DND-41 (cell line): ENCODE measurements at regions not wholly inside any gene's neighbourhood (a gene's known extent, or its start where the extent isn't known, plus 50 kb on each side); places are given as distances from the start of the nearest gene placed in this dataset.

Source experiments
- ATAC-seq: fragments of 200-7000 bp; cut with Tn5 transposase; 3 replicates; pipeline ENCODE4 v1.9.1; 2021; ENCODE audit warnings: low read depth; ENCODE audit not compliant: insufficient read depth
- DNase-seq: peaks from one replicate; pipeline ENCODE4 v3.0.0-alpha.2; 2020
- H2AFZ ChIP-seq: 2 replicates; pipeline ENCODE4 v1.6.0; 2012; ENCODE audit warnings: low read depth, low read length
- H3K27ac ChIP-seq: 2 replicates; pipeline ENCODE4 v1.5.1; 2012; ENCODE audit warnings: low read length, inconsistent platforms
- H3K27me3 ChIP-seq: fragments of 200-600 bp; sonication (generic); 2 replicates; pipeline ENCODE4 v1.6.0; 2012; ENCODE audit warnings: low read length, mild to moderate bottlenecking, inconsistent platforms; ENCODE audit not compliant: insufficient read depth, poor library complexity
- H3K36me3 ChIP-seq: 2 replicates; pipeline ENCODE4 v1.5.1; 2012; ENCODE audit warnings: low read length, inconsistent platforms; ENCODE audit not compliant: insufficient read depth
- H3K4me1 ChIP-seq: 2 replicates; pipeline ENCODE4 v1.5.1; 2012; ENCODE audit warnings: mild to moderate bottlenecking, low read length; ENCODE audit not compliant: insufficient read depth
- H3K4me2 ChIP-seq: 2 replicates; pipeline ENCODE4 v1.6.0; 2012; ENCODE audit warnings: mild to moderate bottlenecking, moderate library complexity, low read length, inconsistent platforms; ENCODE audit not compliant: insufficient read depth
- H3K4me3 ChIP-seq, 2 experiments: fragments of 200-600 bp in 1 of 2; shearing (Covaris generic) in 1 of 2; 2 replicates each; pipeline ENCODE4 v1.5.1; 2012 to 2016; ENCODE audit warnings: inconsistent platforms in 2 of 2, low read length in 2 of 2, mild to moderate bottlenecking in 2 of 2, low read depth in 1 of 2, moderate library complexity in 1 of 2
- H3K79me2 ChIP-seq: 2 replicates; pipeline ENCODE4 v1.6.0; 2012; ENCODE audit warnings: low read length, inconsistent platforms; ENCODE audit not compliant: insufficient read depth
- H3K9ac ChIP-seq: 2 replicates; pipeline ENCODE4 v1.6.0; 2012; ENCODE audit warnings: low read depth, mild to moderate bottlenecking, inconsistent platforms, low read length, moderate library complexity
- H3K9me3 ChIP-seq: 2 replicates; pipeline ENCODE4 v1.5.1; 2012; ENCODE audit warnings: low read length, moderate library complexity, mild to moderate bottlenecking, inconsistent platforms; ENCODE audit not compliant: insufficient read depth, severe bottlenecking
- H4K20me1 ChIP-seq: 2 replicates; pipeline ENCODE4 v1.6.0; 2012; ENCODE audit warnings: low read length; ENCODE audit not compliant: insufficient read depth
- CTCF ChIP-seq: IDR thresholded peaks from 2 replicates; pipeline ENCODE4 v1.5.1; 2012; ENCODE audit warnings: borderline replicate concordance, low read length, moderate library complexity, mild to moderate bottlenecking; ENCODE audit not compliant: poor library complexity, severe bottlenecking; ENCODE audit errors: extremely low read depth
- EZH2 ChIP-seq: IDR thresholded peaks from 3 replicates; pipeline ENCODE4 v1.6.1; 2012; ENCODE audit warnings: borderline replicate concordance, low read depth, mild to moderate bottlenecking, moderate library complexity, low read length, inconsistent platforms; ENCODE audit not compliant: severe bottlenecking

- H3K9ac ChIP-seq = no peak overlapping the region
- H3K27me3 ChIP-seq = no peaks in the 10 kb centered on the region
- H3K79me2 ChIP-seq = no peaks in the 10 kb centered on the region
- H3K9me3 ChIP-seq = no peaks in the 10 kb centered on the region
- no peaks in the 10 kb centered on the region for H4K20me1 ChIP-seq
- no peak overlapping the region for H3K4me3 ChIP-seq
- H3K4me1 ChIP-seq = peaks cover 14% of the 10 kb centered on the region
- no peak for ATAC-seq
- H3K27ac ChIP-seq = no peak overlapping the region
- no peaks in the 10 kb centered on the region for H3K36me3 ChIP-seq
- no peak overlapping the region for H3K4me2 ChIP-seq
- H2AFZ ChIP-seq = no peak overlapping the region
- DNase-seq = no peak
- TF ChIP-seq EZH2 (no peak), CTCF (no peak)
Measured at GRCh38 chr5:117892360-117892759, 1096.0 kb downstream of the DTWD2 start.

- Histone ChIP-seq H3K79me2 (no peaks in the 10 kb centered on the region), H3K9ac (no peak overlapping the region), H3K4me3 (no peak overlapping the region), H3K27me3 (no peaks in the 10 kb centered on the region), H3K4me2 (no peak overlapping the region), H3K27ac (no peak overlapping the region), H4K20me1 (no peaks in the 10 kb centered on the region), H2AFZ (no peak overlapping the region), H3K4me1 (peaks cover 14% of the 10 kb centered on the region), H3K9me3 (no peaks in the 10 kb centered on the region), H3K36me3 (no peaks in the 10 kb centered on the region)
- ATAC-seq (no peak), DNase-seq (no peak)
- TF ChIP-seq CTCF (no peak), EZH2 (no peak)
Measured at GRCh38 chr5:117889596-117889995, 1098.8 kb downstream of the DTWD2 start.

GRCh38 chr5:117888688-117889087 is 1099.7 kb downstream of the DTWD2 start:
- Histone ChIP-seq H3K9me3 (no peaks in the 10 kb centered on the region), H3K27ac (no peak overlapping the region), H3K9ac (no peak overlapping the region), H4K20me1 (no peaks in the 10 kb centered on the region), H3K79me2 (no peaks in the 10 kb centered on the region), H2AFZ (no peak overlapping the region), H3K4me1 (peaks cover 14% of the 10 kb centered on the region), H3K4me3 (0 out of 4 replicates have a peak overlapping the region, but pooled peaks of 1 of the 2 experiments have one; percentile 9), H3K36me3 (no peaks in the 10 kb centered on the region), H3K27me3 (no peaks in the 10 kb centered on the region), H3K4me2 (peak overlapping the region; percentile 25)
- peak; percentile 5 for DNase-seq
- peak; percentile 57 for ATAC-seq
- TF ChIP-seq EZH2 (no peak), CTCF (no peak)
